Spleen (tissue), 11 donors: ENCODE measurements at regions not wholly inside any gene's neighbourhood (a gene's known extent, or its start where the extent isn't known, plus 50 kb on each side); places are given as distances from the start of the nearest gene placed in this dataset.

Experiments
- DNase-seq: peaks from one replicate; pipeline ENCODE4 v3.0.0-alpha.2; 2020
- H3K27ac ChIP-seq, 8 donors: fragments of 200-600 bp; sonication (generic) in 7 of 8; 1 replicate in 4 of 8; 2 replicates in 4 of 8; pipeline versions ENCODE4 v1.5.0 to v1.8.0; 2016 to 2021; ENCODE audit warnings: inconsistent platforms in 4 of 8, mild to moderate bottlenecking in 4 of 8, moderate library complexity in 1 of 8
- H3K27me3 ChIP-seq, 7 donors: fragments of 200-600 bp; sonication (generic) in 6 of 7; replicated peaks in 1 of 7; 1 replicate in 4 of 7; 2 replicates in 3 of 7; pipeline versions ENCODE4 v1.5.0 to v1.8.0; 2016 to 2021; ENCODE audit warnings: inconsistent platforms in 3 of 7, mild to moderate bottlenecking in 1 of 7
- H3K36me3 ChIP-seq, 6 donors: fragments of 200-600 bp; sonication (generic) in 5 of 6; 1 replicate in 4 of 6; 2 replicates in 2 of 6; pipeline versions ENCODE4 v1.5.0 to v1.8.0; 2016 to 2021; ENCODE audit warnings: inconsistent platforms in 2 of 6
- H3K4me1 ChIP-seq, 6 donors: fragments of 200-600 bp; sonication (generic) in 5 of 6; 1 replicate in 3 of 6; 2 replicates in 3 of 6; pipeline versions ENCODE4 v1.5.0 to v1.8.0; 2016 to 2021; ENCODE audit warnings: inconsistent platforms in 3 of 6
- H3K4me3 ChIP-seq, 8 donors: fragments of 200-600 bp; sonication (generic) in 7 of 8; 1 replicate in 4 of 8; 2 replicates in 4 of 8; pipeline versions ENCODE4 v1.5.0 to v1.8.0; 2016 to 2021; ENCODE audit warnings: inconsistent platforms in 4 of 8, mild to moderate bottlenecking in 4 of 8, moderate library complexity in 2 of 8
- H3K9me3 ChIP-seq, 8 donors: fragments of 200-600 bp; sonication (generic) in 7 of 8; 1 replicate in 4 of 8; 2 replicates in 4 of 8; pipeline versions ENCODE4 v1.5.0 to v1.8.0; 2016 to 2021; ENCODE audit warnings: inconsistent platforms in 4 of 8
- CTCF ChIP-seq, 11 experiments: fragments of 200-600 bp in 7 of 11; fragments of 450-650 bp in 4 of 11; sonication (generic) in 4 of 11; IDR thresholded peaks in 8 of 11; conservative IDR thresholded peaks in 3 of 11; 1 replicate in 7 of 11; 2 replicates in 4 of 11; pipeline versions ENCODE4 v1.4.0 to v1.8.0; 2016 to 2021; ENCODE audit warnings: antibody characterized with exemption in 11 of 11, inconsistent platforms in 4 of 11, mild to moderate bottlenecking in 1 of 11
- POLR2A ChIP-seq, 3 donors: fragments of 450-650 bp; IDR thresholded peaks; one replicate each; pipeline ENCODE4 v1.5.1; 2017; ENCODE audit warnings: antibody characterized with exemption in 3 of 3, mild to moderate bottlenecking in 1 of 3
- POLR2AphosphoS5 ChIP-seq, 3 donors: sonication (generic); formaldehyde crosslinking; IDR thresholded peaks; one replicate each; pipeline ENCODE4 v1.5.1; 2017; ENCODE audit warnings: antibody characterized with exemption in 3 of 3
- WGBS, 5 donors: extraction: QIAGEN DNeasy Blood & Tissue Kit in 3 of 5; methylation state at CpG; one replicate each; pipeline versions ENCODE4 v1.1.5 to v1.1.7; 2013 to 2018; 5-methylcytosine and 5-hydroxymethylcytosine counted together
- intact Hi-C: fragments of 100-400 bp; cut with DNase I; formaldehyde crosslinking; loops from one replicate; pipeline ENCODE4 v1.15.0; 2023; ENCODE audit warnings: low total_unique reads
- donor health status: healthy with polysubstance abuse.
- donor health status: DM: no; HTN: no; CAD: no; lungs with moderate emphysema.
- donor health status: DM: no; HTN: no; CAD: no.
- donor health status: Bipolar disorder and iron deficiency.
- donor health status: healthy.
- donor health status: DM: no; HTN: no; CAD: no.
- donor health status: DM: yes; HTN: yes; CAD: no.

- H3K36me3 ChIP-seq, result no peaks in the 10 kb centered on the region
- no peak overlapping the region for H3K27ac ChIP-seq
- intact Hi-C loops, result no loop called here
- no peak for DNase-seq
- WGBS, 5 donors, result 93 to 98% (median 97%) methylated on average over 9 of the region's 9 CpGs
- no peaks in the 10 kb centered on the region for H3K27me3 ChIP-seq
- no peaks in the 10 kb centered on the region for H3K4me1 ChIP-seq
- no peak overlapping the region for H3K4me3 ChIP-seq
- no peaks in the 10 kb centered on the region for H3K9me3 ChIP-seq
- TF ChIP-seq POLR2AphosphoS5 (IDR thresholded peaks at IDR 0.05) (no peak), CTCF (IDR thresholded peaks at IDR 0.05 in 8 of 11, conservative IDR thresholded peaks at IDR 0.05 in 3 of 11) (no peak), POLR2A (IDR thresholded peaks at IDR 0.05) (no peak)
These were observed 593.0 kb downstream of the ACTL7B start for GRCh38 chr9:108262836-108263235.

GRCh38 chr9:108259917-108260675 lies 595.7 kb downstream of the ACTL7B start:
- TF ChIP-seq POLR2A (IDR thresholded peaks at IDR 0.05), result no peak
- TF ChIP-seq CTCF (IDR thresholded peaks at IDR 0.05 in 8 of 11, conservative IDR thresholded peaks at IDR 0.05 in 3 of 11), result no peak
- no peak for TF ChIP-seq POLR2AphosphoS5 (IDR thresholded peaks at IDR 0.05)
- Histone ChIP-seq H3K4me1 (no peaks in the 10 kb centered on the region), H3K36me3 (no peaks in the 10 kb centered on the region), H3K4me3 (no peak overlapping the region), H3K27me3 (no peaks in the 10 kb centered on the region), H3K9me3 (no peaks in the 10 kb centered on the region), H3K27ac (no peak overlapping the region)
- 92 to 97% (median 96%) methylated on average over 5 of the region's 5 CpGs for WGBS, 5 donors
- intact Hi-C loops, result no loop called here
- no peak for DNase-seq

- Histone ChIP-seq H3K4me1 (no peaks in the 10 kb centered on the region), H3K27ac (no peak overlapping the region), H3K36me3 (no peaks in the 10 kb centered on the region), H3K9me3 (no peaks in the 10 kb centered on the region), H3K4me3 (no peak overlapping the region), H3K27me3 (no peaks in the 10 kb centered on the region)
- intact Hi-C loops, result no loop called here
- 41 to 81% (median 64%) methylated on average over 2 of the region's 2 CpGs for WGBS, 5 donors
- no peak for TF ChIP-seq CTCF (IDR thresholded peaks at IDR 0.05 in 8 of 11, conservative IDR thresholded peaks at IDR 0.05 in 3 of 11)
- DNase-seq, result no peak
These were observed 597.1 kb downstream of the ACTL7B start for GRCh38 chr9:108258640-108259039.

- DNase-seq, result no peak
- no peak overlapping the region for H3K27ac ChIP-seq
- H3K4me3 ChIP-seq, result no peak overlapping the region
- H3K9me3 ChIP-seq, result no peaks in the 10 kb centered on the region
- intact Hi-C loops, result no loop called here
- no peaks in the 10 kb centered on the region for H3K36me3 ChIP-seq
- no peaks in the 10 kb centered on the region for H3K27me3 ChIP-seq
- TF ChIP-seq CTCF (IDR thresholded peaks at IDR 0.05 in 8 of 11, conservative IDR thresholded peaks at IDR 0.05 in 3 of 11), result no peak
- no peaks in the 10 kb centered on the region for H3K4me1 ChIP-seq
- WGBS, 5 donors, result 74 to 83% (median 83%) methylated on average over 5 of the region's 5 CpGs
These were observed 598.4 kb downstream of the ACTL7B start for GRCh38 chr9:108257382-108257781.
